Jurkat, Clone E6-1 (cell line): ENCODE measurements at regions not wholly inside any gene's neighbourhood (a gene's known extent, or its start where the extent isn't known, plus 50 kb on each side); places are given as distances from the start of the nearest gene placed in this dataset.
A peak's percentile ranks its signal among the peaks of the same experiment; 100 is the strongest.

Source experiments
- DNase-seq: peaks from one replicate; pipeline ENCODE4 v3.0.0-alpha.2; 2011; ENCODE audit warnings: low read depth, low spot score
- H3K4me3 ChIP-seq: 2 replicates; pipeline ENCODE4 v1.5.1; 2011; ENCODE audit warnings: mild to moderate bottlenecking, low read length, control low read depth, moderate library complexity

GRCh38 chr2:128640166-128640844 is 321.6 kb upstream of the HS6ST1 start:
- no peak overlapping the region for H3K4me3 ChIP-seq
- DNase-seq = no peak

GRCh38 chr2:128640845-128641360 is 322.2 kb upstream of the HS6ST1 start:
- DNase-seq = no peak
- no peak overlapping the region for H3K4me3 ChIP-seq

GRCh38 chr2:128641421-128642080 is 322.9 kb upstream of the HS6ST1 start:
- no peak for DNase-seq
- no peak overlapping the region for H3K4me3 ChIP-seq

GRCh38 chr2:128642316-128642715 is 323.6 kb upstream of the HS6ST1 start:
- DNase-seq = no peak
- H3K4me3 ChIP-seq = no peak overlapping the region

GRCh38 chr2:128642821-128643220 is 324.2 kb upstream of the HS6ST1 start:
- H3K4me3 ChIP-seq = no peak overlapping the region
- DNase-seq = no peak

- DNase-seq = no peak
- no peak overlapping the region for H3K4me3 ChIP-seq
These were observed 324.8 kb upstream of the HS6ST1 start for GRCh38 chr2:128643221-128644065.

GRCh38 chr2:128644156-128644555 is 325.5 kb upstream of the HS6ST1 start:
- no peak overlapping the region for H3K4me3 ChIP-seq
- DNase-seq = no peak

GRCh38 chr2:128644718-128645256 is 326.1 kb upstream of the HS6ST1 start:
- H3K4me3 ChIP-seq = no peak overlapping the region
- no peak for DNase-seq

GRCh38 chr2:128645631-128646030 is 327.0 kb upstream of the HS6ST1 start:
- DNase-seq = no peak
- no peak overlapping the region for H3K4me3 ChIP-seq

- DNase-seq = no peak
- no peak overlapping the region for H3K4me3 ChIP-seq
These were observed 327.4 kb upstream of the HS6ST1 start for GRCh38 chr2:128646091-128646490.

GRCh38 chr2:128646691-128647090 is 328.0 kb upstream of the HS6ST1 start:
- no peak for DNase-seq
- H3K4me3 ChIP-seq = no peak overlapping the region

- H3K4me3 ChIP-seq = no peak overlapping the region
- no peak for DNase-seq
These were observed 332.3 kb upstream of the HS6ST1 start for GRCh38 chr2:128651000-128651399.

GRCh38 chr2:128654408-128654807 is 335.7 kb upstream of the HS6ST1 start:
- no peak overlapping the region for H3K4me3 ChIP-seq
- DNase-seq = no peak

GRCh38 chr2:128660836-128661235 is 342.2 kb upstream of the HS6ST1 start:
- no peak overlapping the region for H3K4me3 ChIP-seq
- DNase-seq = no peak

GRCh38 chr2:128661311-128661710 is 342.6 kb upstream of the HS6ST1 start:
- H3K4me3 ChIP-seq = no peak overlapping the region
- no peak for DNase-seq

GRCh38 chr2:128662051-128662471 is 343.4 kb upstream of the HS6ST1 start:
- DNase-seq = peak; percentile 44
- H3K4me3 ChIP-seq = no peak overlapping the region

GRCh38 chr2:128663371-128664050 is 344.8 kb upstream of the HS6ST1 start:
- no peak overlapping the region for H3K4me3 ChIP-seq
- no peak for DNase-seq

GRCh38 chr2:128664499-128664971 is 345.9 kb upstream of the HS6ST1 start:
- H3K4me3 ChIP-seq = no peak overlapping the region
- DNase-seq = peak; percentile 39

- no peak overlapping the region for H3K4me3 ChIP-seq
- no peak for DNase-seq
These were observed 346.4 kb upstream of the HS6ST1 start for GRCh38 chr2:128665113-128665512.
